ENCODE measurements at regions not wholly inside any gene's neighbourhood (a gene's known extent, or its start where the extent isn't known, plus 50 kb on each side); places are given as distances from the start of the nearest gene placed in this dataset.

- no peak for TF ChIP-seq IKZF1 (IDR thresholded peaks at IDR 0.05)
- TF ChIP-seq ZNF274 (CRISPR knock-in tag; IDR thresholded peaks at IDR 0.05): no peak
- no peak for TF ChIP-seq NKX3-1 (CRISPR knock-in tag; IDR thresholded peaks at IDR 0.05)
- TF ChIP-seq RERE (CRISPR knock-in tag; IDR thresholded peaks at IDR 0.05; ENCODE audit: low read depth): no peak
- TF ChIP-seq MAZ (IDR thresholded peaks at IDR 0.05; ENCODE audit: borderline replicate concordance, low read depth, low read length): no peak
- no peak for TF ChIP-seq MAZ (CRISPR knock-in tag; IDR thresholded peaks at IDR 0.05; ENCODE audit: low read depth)
- TF ChIP-seq NR2C2 (CRISPR knock-in tag; IDR thresholded peaks at IDR 0.05; ENCODE audit: borderline replicate concordance): no peak
- no peak for TF ChIP-seq GATAD2A (CRISPR knock-in tag; IDR thresholded peaks at IDR 0.05)
- TF ChIP-seq CTCF (CRISPR knock-in tag; IDR thresholded peaks at IDR 0.05): no peak
- TF ChIP-seq SRSF9 (IDR thresholded peaks at IDR 0.05; ENCODE audit: borderline replicate concordance, insufficient read depth, low read depth, low read length, poor library complexity, severe bottlenecking): no peak
Observed at GRCh38 chr14:87082917-87083316, 910.1 kb downstream of the GALC start.
